Gastroesophageal sphincter (tissue), 3 donors: ENCODE measurements at regions not wholly inside any gene's neighbourhood (a gene's known extent, or its start where the extent isn't known, plus 50 kb on each side); places are given as distances from the start of the nearest gene placed in this dataset.

Experiments
- CTCF ChIP-seq, 4 experiments: fragments of 200-600 bp in 2 of 4; fragments of 450-650 bp in 2 of 4; sonication (generic) in 1 of 4; IDR thresholded peaks; one replicate each; pipeline ENCODE4 v1.5.1; 2017 to 2019; ENCODE audit warnings: antibody characterized with exemption in 4 of 4, mild to moderate bottlenecking in 2 of 4, moderate library complexity in 2 of 4
- POLR2A ChIP-seq, 2 donors: fragments of 450-650 bp; IDR thresholded peaks; one replicate each; pipeline ENCODE4 v1.6.1; 2017; ENCODE audit warnings: antibody characterized with exemption in 2 of 2, mild to moderate bottlenecking in 2 of 2, moderate library complexity in 1 of 2

GRCh38 chr6:67190733-67191132 lies 1444.3 kb upstream of the ADGRB3 start:
- TF ChIP-seq CTCF (IDR thresholded peaks at IDR 0.05) (no peak), POLR2A (IDR thresholded peaks at IDR 0.05) (no peak)
